Left lung (tissue), 4 donors: ENCODE measurements at regions not wholly inside any gene's neighbourhood (a gene's known extent, or its start where the extent isn't known, plus 50 kb on each side); places are given as distances from the start of the nearest gene placed in this dataset.

ENCODE experiments used
- ATAC-seq: fragments of 200-7000 bp; cut with Tn5 transposase; one replicate; pipeline ENCODE4 v1.9.1; 2020; ENCODE audit warnings: moderate library complexity
- DNase-seq, 4 donors: peaks; one replicate each; pipeline ENCODE4 v3.0.0-alpha.2; 2013 to 2020
- H3K27ac ChIP-seq, 2 donors: fragments of 200-600 bp; sonication (generic) in 1 of 2; one replicate each; pipeline versions ENCODE4 v1.5.0 to v1.8.0; 2020 to 2021
- H3K27me3 ChIP-seq, 2 donors: fragments of 200-600 bp; sonication (generic) in 1 of 2; one replicate each; pipeline versions ENCODE4 v1.5.0 to v1.8.0; 2020 to 2021
- H3K36me3 ChIP-seq, 2 donors: fragments of 200-600 bp; sonication (generic) in 1 of 2; one replicate each; pipeline versions ENCODE4 v1.5.0 to v1.8.0; 2020 to 2021
- H3K4me1 ChIP-seq, 2 donors: fragments of 200-600 bp; one replicate each; pipeline ENCODE4 v1.8.0; 2021
- H3K4me3 ChIP-seq, 2 donors: fragments of 200-600 bp; sonication (generic) in 1 of 2; one replicate each; pipeline versions ENCODE4 v1.5.0 to v1.8.0; 2020 to 2021; ENCODE audit warnings: mild to moderate bottlenecking in 1 of 2
- H3K9me3 ChIP-seq, 2 donors: fragments of 200-600 bp; sonication (generic) in 1 of 2; one replicate each; pipeline versions ENCODE4 v1.5.0 to v1.8.0; 2020 to 2021
- intact Hi-C, 2 donors: fragments of 100-400 bp; cut with DNase I; formaldehyde crosslinking; loops; one replicate each; pipeline versions ENCODE4 v1.11.2 to v1.14.2; 2022
- TF ChIP-seq, protein P1 (sequence below), 2 donors: fragments of 200-600 bp; sonication (generic) in 1 of 2; IDR thresholded peaks; one replicate each; pipeline versions ENCODE4 v1.5.0 to v1.8.0; 2021; ENCODE audit warnings: antibody characterized with exemption in 2 of 2
- donor health status: DM: no; HTN: yes; CAD: no.
- donor health status: DM: no; HTN: no; CAD: no.

DNA sequence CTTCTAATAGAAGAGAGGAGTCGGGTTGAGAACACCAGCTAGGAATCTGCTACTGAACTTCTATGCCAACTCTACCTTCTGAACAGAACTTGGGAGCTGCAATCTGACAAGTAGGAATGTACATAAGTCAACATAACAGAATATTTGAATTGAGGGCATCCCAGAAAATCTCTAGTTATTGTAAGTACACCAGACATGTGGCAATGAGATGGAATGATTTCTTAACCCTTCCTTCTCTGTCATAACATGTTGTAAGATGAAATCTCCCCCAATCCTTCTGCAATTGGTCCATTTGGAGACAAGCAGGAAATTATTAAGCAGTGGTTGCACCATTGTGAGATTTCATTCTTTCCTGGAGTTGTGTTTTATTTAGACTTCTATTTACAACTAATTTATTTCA lies 68.7 kb upstream of the TMPO start:
- H3K36me3 ChIP-seq, result no peaks in the 10 kb centered on the region
- H3K4me1 ChIP-seq, result peaks cover 0 to 15% of the 10 kb centered on the region in 2 donors
- DNase-seq (no peak), ATAC-seq (no peak)
- intact Hi-C loops, result no loop called here
- H3K4me3 ChIP-seq, result no peak overlapping the region
- no peaks in the 10 kb centered on the region for H3K9me3 ChIP-seq
- H3K27ac ChIP-seq, result no peak overlapping the region
- TF ChIP-seq, protein P1, sequence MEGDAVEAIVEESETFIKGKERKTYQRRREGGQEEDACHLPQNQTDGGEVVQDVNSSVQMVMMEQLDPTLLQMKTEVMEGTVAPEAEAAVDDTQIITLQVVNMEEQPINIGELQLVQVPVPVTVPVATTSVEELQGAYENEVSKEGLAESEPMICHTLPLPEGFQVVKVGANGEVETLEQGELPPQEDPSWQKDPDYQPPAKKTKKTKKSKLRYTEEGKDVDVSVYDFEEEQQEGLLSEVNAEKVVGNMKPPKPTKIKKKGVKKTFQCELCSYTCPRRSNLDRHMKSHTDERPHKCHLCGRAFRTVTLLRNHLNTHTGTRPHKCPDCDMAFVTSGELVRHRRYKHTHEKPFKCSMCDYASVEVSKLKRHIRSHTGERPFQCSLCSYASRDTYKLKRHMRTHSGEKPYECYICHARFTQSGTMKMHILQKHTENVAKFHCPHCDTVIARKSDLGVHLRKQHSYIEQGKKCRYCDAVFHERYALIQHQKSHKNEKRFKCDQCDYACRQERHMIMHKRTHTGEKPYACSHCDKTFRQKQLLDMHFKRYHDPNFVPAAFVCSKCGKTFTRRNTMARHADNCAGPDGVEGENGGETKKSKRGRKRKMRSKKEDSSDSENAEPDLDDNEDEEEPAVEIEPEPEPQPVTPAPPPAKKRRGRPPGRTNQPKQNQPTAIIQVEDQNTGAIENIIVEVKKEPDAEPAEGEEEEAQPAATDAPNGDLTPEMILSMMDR (IDR thresholded peaks at IDR 0.05), result no peak
- H3K27me3 ChIP-seq, result no peaks in the 10 kb centered on the region

DNA sequence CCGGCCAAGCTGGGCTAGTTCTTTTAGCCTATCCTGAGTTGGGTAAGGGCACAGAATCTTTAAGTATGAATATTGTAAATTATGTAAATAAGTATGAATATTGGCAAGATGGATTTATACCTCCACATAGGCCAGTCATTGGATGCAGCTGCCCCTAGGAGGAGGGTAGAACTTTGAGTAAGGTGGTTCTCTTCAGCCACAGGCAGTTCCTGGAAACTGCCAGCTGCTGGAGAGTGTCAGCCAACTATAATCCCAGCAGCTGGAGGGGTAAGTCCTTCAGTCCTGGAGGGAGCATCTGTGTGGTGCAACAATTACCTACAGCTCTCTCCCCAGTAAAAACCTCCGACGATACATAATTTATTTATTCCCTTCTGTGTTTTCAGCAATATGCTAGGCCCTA lies 65.8 kb upstream of the TMPO start:
- peaks cover 0 to 15% of the 10 kb centered on the region in 2 donors for H3K4me1 ChIP-seq
- ATAC-seq, result no peak
- TF ChIP-seq, protein P1 (IDR thresholded peaks at IDR 0.05), result no peak
- no peaks in the 10 kb centered on the region for H3K9me3 ChIP-seq
- H3K4me3 ChIP-seq, result no peak overlapping the region
- intact Hi-C loops, result no loop called here
- DNase-seq, result no peak
- no peaks in the 10 kb centered on the region for H3K36me3 ChIP-seq
- peaks cover 0 to 4% of the 10 kb centered on the region in 2 donors for H3K27me3 ChIP-seq
- no peak overlapping the region for H3K27ac ChIP-seq

- Histone ChIP-seq H3K36me3 (no peaks in the 10 kb centered on the region), H3K9me3 (no peaks in the 10 kb centered on the region), H3K27me3 (peaks cover 0 to 30% of the 10 kb centered on the region in 2 donors), H3K4me1 (peaks cover 0 to 10% of the 10 kb centered on the region in 2 donors), H3K27ac (no peak overlapping the region), H3K4me3 (no peak overlapping the region)
- TF ChIP-seq, protein P1 (IDR thresholded peaks at IDR 0.05), result no peak
- no peak for DNase-seq
- no peak for ATAC-seq
- intact Hi-C loops, result no loop called here
These were observed 62.3 kb upstream of the TMPO start for GRCh38 chr12:98453070-98453469.

DNA sequence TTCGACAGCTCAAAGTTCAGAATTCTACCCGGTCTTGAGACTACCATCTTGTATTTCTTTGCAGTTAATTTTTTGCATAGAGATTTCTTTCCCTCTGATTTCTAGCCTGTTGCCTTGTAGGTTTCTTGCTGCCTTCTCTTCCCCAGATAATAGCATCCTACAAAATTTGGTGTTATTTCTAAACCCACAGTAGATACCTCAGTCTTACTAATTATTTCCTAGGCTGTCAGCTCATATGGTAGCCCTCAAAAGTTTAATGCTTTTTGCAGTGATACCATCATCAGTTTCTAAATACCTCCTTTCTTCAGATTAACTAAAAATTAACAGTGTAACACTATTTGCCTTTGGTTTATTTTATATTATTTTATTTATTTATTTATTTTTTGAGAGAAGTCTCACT lies 61.9 kb upstream of the TMPO start:
- ATAC-seq (no peak), DNase-seq (no peak)
- no peaks in the 10 kb centered on the region for H3K36me3 ChIP-seq
- no peak overlapping the region for H3K27ac ChIP-seq
- no peak overlapping the region for H3K4me3 ChIP-seq
- H3K27me3 ChIP-seq, result peaks cover 0 to 30% of the 10 kb centered on the region in 2 donors
- TF ChIP-seq, protein P1 (IDR thresholded peaks at IDR 0.05), result no peak
- peaks cover 0 to 10% of the 10 kb centered on the region in 2 donors for H3K4me1 ChIP-seq
- H3K9me3 ChIP-seq, result no peaks in the 10 kb centered on the region
- intact Hi-C loops, result no loop called here

GRCh38 chr12:98456041-98456440 lies 59.3 kb upstream of the TMPO start:
- no peak for ATAC-seq
- TF ChIP-seq, protein P1 (IDR thresholded peaks at IDR 0.05), result no peak
- H3K9me3 ChIP-seq, result no peaks in the 10 kb centered on the region
- H3K4me3 ChIP-seq, result no peak overlapping the region
- peaks cover 0 to 10% of the 10 kb centered on the region in 2 donors for H3K4me1 ChIP-seq
- H3K36me3 ChIP-seq, result no peaks in the 10 kb centered on the region
- no peak for DNase-seq
- no peak overlapping the region for H3K27ac ChIP-seq
- intact Hi-C loops, result no loop called here
- peaks cover 0 to 30% of the 10 kb centered on the region in 2 donors for H3K27me3 ChIP-seq
